HG03139 (cell line): ENCODE measurements at regions not wholly inside any gene's neighbourhood (a gene's known extent, or its start where the extent isn't known, plus 50 kb on each side); places are given as distances from the start of the nearest gene placed in this dataset.
"Not testable (repeated sequence)": the region's sequence is repeated elsewhere in the genome, so short reads cannot be mapped to it uniquely, and the experiment has no call there.

Experiments used
- ATAC-seq: cut with Tn5 transposase; IDR thresholded peaks from one replicate; pipeline ENCODE4 v1.9.1; 2021; ENCODE audit not compliant: unreplicated experiment

- ATAC-seq: no peak
These were observed 421.0 kb upstream of the CHD1 start for GRCh38 chr5:99349787-99350186.

DNA sequence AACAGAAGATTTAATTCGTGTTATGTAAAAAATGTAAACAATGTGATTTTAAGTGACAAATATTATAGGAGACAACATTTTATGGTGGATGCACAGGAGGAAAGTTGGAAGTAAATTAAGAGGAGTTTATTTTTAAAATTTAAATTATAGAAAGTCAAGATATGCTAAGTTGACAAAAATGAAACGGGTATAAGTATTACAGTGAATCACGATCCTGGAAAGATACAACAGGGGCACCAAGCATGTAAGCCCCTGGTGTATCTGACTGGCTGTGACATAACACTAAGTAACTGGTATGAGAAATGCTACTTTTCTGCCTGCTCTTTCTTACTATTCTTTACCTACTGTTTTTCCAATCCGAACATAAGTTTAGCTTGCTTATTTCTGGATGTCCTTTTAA lies 419.8 kb upstream of the CHD1 start:
- no peak for ATAC-seq

DNA sequence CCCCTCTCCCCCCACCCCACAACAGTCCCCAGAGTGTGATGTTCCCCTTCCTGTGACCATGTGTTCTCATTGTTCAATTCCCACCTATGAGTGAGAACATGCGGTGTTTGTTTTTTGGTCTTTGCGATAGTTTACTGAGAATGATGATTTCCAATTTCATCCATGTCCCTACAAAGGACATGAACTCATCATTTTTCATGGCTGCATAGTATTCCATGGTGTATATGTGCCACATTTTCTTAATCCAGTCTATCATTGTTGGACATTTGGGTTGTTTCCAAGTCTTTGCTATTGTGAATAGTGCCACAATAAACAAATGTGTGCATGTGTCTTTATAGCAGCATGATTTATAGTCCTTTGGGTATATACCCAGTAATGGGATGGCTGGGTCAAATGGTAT lies 411.0 kb upstream of the CHD1 start:
- not testable (repeated sequence) for ATAC-seq

GRCh38 chr5:99334936-99335335 lies 406.1 kb upstream of the CHD1 start:
- ATAC-seq: no peak

DNA sequence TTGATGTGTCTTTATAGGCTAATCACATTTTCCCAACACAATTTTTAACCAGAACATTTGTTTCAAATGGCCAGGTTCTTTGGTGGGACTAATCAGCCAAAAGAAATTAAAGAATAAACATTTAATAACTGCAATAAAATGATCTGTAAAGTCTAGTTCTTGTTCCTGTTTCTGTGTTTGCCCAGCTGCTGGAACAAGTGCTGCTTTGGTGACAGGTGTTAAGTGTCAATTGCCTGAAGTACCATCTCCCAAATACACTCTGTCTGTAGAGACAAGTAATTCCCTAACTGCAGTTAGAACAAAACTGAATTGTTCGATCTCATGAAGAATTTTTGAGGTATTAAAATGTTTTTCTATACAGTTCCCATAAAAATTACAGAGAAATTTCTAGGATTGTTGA lies 402.3 kb upstream of the CHD1 start:
- ATAC-seq: no peak

DNA sequence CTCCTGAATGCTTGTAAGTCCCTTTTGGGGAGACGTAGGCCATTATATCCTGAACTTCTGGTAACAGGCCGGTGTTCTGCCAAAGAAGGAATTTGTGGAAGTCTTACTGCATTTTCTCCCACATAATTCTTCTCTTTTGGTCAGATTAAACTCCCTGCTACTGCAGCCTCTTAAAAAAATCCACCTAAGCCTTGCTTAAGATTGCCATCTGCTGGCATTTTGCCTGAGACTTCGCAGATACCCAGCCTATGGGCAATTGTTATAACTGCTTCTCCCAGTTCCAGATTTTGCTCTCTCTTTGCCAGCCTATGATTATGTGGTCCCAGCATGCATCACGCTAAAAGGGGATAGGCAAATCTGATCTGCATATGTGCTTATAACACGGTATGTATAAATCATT lies 391.6 kb upstream of the CHD1 start:
- ATAC-seq: no peak

GRCh38 chr5:99317136-99317535 lies 388.3 kb upstream of the CHD1 start:
- no peak for ATAC-seq

- ATAC-seq: no peak
These were observed 387.7 kb upstream of the CHD1 start for GRCh38 chr5:99316484-99316883.

DNA sequence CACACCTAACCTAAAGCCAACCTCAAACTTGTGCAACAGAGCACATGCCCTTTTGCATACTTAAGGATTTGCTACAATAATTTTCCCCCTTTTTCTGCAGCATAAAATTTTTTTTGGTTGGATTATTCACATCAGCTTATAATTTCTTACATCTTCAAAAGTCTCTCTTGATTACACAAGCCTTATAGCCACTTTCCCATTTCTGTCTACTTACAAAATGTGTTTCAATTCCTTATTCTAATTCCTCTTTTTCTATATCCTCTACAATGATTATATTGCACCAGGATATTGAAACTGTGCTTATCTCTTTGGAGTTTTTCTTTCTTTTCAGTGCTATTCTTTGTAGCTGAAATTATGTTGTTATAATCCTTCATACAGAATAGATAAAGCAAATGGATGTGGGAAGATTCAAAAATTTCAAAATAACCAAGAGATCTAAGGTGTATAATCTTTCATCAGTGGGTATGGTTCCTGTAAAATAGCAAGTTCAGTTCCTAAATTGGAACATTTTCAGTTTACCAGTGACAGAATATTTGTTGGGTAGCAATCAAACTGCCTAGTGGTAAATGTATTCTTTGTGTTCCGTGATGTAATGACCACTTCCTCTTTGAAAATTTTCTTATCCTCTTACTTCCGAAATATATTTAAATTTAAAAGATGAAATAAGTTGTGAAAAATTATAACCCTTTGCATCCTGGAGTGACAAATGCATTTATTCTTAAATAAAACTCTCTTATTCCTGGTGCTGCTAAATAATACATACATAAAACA lies 386.8 kb upstream of the CHD1 start:
- ATAC-seq: no peak

GRCh38 chr5:99314721-99315120 lies 385.9 kb upstream of the CHD1 start:
- no peak for ATAC-seq

GRCh38 chr5:99308131-99308530 lies 379.3 kb upstream of the CHD1 start:
- no peak for ATAC-seq

DNA sequence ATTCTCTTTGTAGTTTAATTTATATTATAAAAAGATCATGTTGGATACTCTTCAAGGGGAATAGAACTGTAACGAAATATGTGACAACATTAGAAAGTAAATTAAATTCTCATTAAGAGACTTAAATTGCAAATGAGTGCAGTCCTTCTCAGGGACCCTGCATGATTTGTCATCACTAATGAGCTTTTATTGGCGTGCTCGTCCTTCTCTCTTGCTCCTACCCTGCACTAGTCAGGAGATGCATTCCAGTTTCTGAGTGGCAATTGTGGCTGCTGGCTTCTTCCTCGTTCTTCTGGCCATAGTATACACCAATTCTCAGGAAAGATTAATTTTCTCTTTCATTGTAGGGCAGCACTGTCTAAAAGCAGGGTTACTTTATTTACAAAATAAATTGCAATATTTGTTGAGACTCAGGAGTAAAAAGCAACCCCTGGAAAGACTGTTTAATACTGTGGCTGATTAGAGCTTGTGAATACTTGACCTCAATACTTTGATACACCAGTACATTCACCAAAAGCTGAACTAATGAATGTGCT lies 376.3 kb upstream of the CHD1 start:
- ATAC-seq: no peak

- ATAC-seq: no peak
These were observed 356.8 kb upstream of the CHD1 start for GRCh38 chr5:99285606-99286005.

DNA sequence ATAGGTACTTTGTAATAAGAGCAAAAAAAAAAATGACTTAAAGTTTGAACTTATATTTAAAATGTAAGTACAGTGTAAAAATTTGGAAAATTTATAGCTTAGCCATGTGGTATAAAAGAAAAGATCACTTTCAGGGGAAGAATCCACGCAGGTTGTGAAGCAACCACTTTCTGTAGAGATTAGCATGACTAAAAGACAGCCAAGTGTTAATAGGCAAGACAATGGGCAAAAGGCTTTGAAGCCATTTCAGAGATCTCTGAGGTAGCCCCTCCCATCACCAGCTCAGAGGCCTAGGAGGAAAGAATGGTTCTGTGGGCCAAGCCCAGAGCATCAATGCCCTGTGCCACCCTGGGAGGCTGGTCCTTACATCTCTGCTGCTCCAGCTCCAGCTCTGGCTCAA lies 346.3 kb upstream of the CHD1 start:
- no peak for ATAC-seq

DNA sequence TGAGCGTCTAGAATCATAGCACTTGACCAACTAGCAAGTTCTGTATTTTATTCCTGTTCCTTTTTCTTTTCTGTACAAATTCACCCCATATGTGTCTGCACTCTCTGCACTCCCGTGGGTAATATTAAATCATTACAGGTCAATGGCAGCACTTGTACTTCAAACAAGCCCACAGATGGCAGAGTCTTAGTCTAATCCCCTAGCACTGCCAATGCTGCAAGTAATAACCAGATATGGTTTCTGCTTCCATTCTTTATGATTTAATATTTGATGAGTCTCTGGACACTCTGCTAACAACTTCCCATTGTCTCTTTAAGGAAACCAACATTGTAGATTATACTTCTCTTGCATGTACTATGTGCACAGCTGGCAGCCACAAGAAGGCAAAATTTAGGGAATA lies 343.8 kb upstream of the CHD1 start:
- ATAC-seq: no peak

DNA sequence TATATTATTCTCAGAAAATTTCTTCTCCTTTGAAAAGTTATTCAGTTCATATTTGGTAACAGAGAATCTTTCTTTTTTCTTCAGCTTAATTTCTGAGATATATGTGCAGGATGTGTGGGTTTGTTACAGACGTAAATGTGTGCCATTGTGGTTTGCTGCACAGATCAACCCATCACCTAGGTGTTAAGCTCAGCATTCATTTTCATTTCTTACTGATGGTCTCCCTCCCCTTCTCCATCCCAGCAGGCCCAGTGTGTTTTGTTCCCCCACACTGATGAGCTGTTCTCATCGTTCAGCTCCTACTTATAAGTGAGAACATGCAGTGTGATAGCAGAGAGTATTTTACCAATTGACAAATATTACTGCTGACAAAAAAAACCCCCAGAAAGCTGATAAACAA lies 330.0 kb upstream of the CHD1 start:
- ATAC-seq: no peak

DNA sequence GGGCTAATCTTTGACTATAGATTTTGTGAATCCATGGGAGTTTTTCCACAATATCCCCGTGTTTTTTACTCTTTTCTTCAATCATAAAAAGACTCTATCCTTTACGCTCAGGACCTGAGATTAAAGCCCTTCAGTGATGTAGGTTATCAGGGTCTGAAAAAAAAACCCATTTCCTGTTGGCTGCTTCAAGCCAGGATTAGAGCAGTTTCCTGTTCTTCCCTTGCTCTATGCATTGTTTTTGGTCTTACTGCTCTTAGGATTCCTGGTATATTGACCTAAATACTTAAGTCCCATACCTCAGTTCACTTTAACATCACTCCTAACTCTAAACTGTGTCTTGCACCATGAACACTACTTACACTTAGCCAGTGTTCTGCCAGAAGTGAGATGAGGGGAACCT lies 319.3 kb upstream of the CHD1 start:
- ATAC-seq: no peak

- ATAC-seq: no peak
These were observed 318.5 kb upstream of the CHD1 start for GRCh38 chr5:99247346-99247745.

GRCh38 chr5:99243111-99243510 lies 314.3 kb upstream of the CHD1 start:
- no peak for ATAC-seq

- ATAC-seq: no peak
These were observed 311.1 kb upstream of the CHD1 start for GRCh38 chr5:99239826-99240360.

- ATAC-seq: no peak
These were observed 262.5 kb upstream of the CHD1 start for GRCh38 chr5:99191206-99191745.

- no peak for ATAC-seq
These were observed 258.8 kb upstream of the CHD1 start for GRCh38 chr5:99187611-99188010.

DNA sequence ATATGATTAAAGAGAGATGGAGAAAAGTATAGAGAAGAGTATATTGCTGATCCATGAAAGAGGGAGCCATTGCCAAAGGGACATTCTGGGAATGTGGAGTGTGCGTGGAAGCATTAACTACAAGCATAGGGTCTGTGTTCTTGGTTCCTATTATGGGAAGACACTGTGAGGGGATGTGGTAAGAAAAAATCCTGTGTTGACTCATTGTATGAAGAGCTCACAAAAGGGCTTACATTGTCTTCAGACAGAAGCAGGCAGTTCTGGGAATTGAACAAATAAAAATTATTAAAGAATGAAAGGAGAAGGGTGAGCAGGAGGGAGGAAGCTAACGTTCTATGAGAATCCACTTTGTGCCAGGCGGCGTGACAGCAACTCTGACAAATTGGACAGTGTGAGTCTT lies 250.4 kb upstream of the CHD1 start:
- ATAC-seq: no peak
